GM12878 (cell line): ENCODE measurements at regions not wholly inside any gene's neighbourhood (a gene's known extent, or its start where the extent isn't known, plus 50 kb on each side); places are given as distances from the start of the nearest gene placed in this dataset.
"Not testable (repeated sequence)": the region's sequence is repeated elsewhere in the genome, so short reads cannot be mapped to it uniquely, and the experiment has no call there.

Experiments
- ATAC-seq: fragments of 200-7000 bp; cut with Tn5 transposase; 3 replicates; pipeline ENCODE4 v1.9.1; 2020; ENCODE audit warnings: mild to moderate bottlenecking, moderate library complexity
- BruUV-seq: library from RNA; stranded (reverse); fragments of 400-500 nt; replicated peaks from 2 replicates; lab custom pipeline; 2021; lab: Mats Ljungman, UMichigan
- CTCF ChIA-PET: fragments of 300-600 bp; sonication (Branson Sonifier 250); formaldehyde crosslinking; extraction: SDS; loops from one replicate; lab custom pipeline; 2021; ENCODE audit warnings: inconsistent platforms; lab: Yijun Ruan, JAX
- POLR2A ChIA-PET: fragments of 350-600 bp; formaldehyde crosslinking; extraction: SDS; loops from one replicate; lab custom pipeline; 2021; ENCODE audit warnings: inconsistent platforms; lab: Charles Lee
- RAD21 ChIA-PET: fragments of 300-600 bp; sonication (Branson Sonifier 250); formaldehyde crosslinking; loops from one replicate; lab custom pipeline; 2023; ENCODE audit warnings: antibody characterized with exemption; ENCODE audit not compliant: unreplicated experiment; lab: Charles Lee
- SMC1A ChIA-PET: fragments of 300-600 bp; sonication (Branson Sonifier 250); formaldehyde crosslinking; loops from one replicate; lab custom pipeline; 2023; ENCODE audit not compliant: unreplicated experiment, uncharacterized antibody; lab: Charles Lee
- DNase-seq: peaks from one replicate; pipeline ENCODE4 v3.0.0-alpha.2; 2011; ENCODE audit warnings: low read depth, low spot score
- FAIRE-seq: peaks from 3 replicates; lab custom pipeline; 2011; peaks lifted over from hg19 to GRCh38; lab: Jason Lieb, UNC
- H2AFZ ChIP-seq: 2 replicates; pipeline ENCODE4 v1.6.0; 2011; ENCODE audit warnings: low read depth, low read length, control low read depth; ENCODE audit not compliant: control insufficient read depth
- H3K27ac ChIP-seq: 2 replicates; pipeline ENCODE4 v1.5.1; 2011; ENCODE audit warnings: control low read depth; ENCODE audit not compliant: control insufficient read depth, insufficient read depth
- H3K27me3 ChIP-seq, 2 experiments: replicated peaks in 1 of 2; 2 replicates each; pipeline versions ENCODE4 v1.6.0 to v1.6.1; 2011; ENCODE audit warnings: low read length in 1 of 2; ENCODE audit not compliant: control insufficient read depth in 2 of 2, insufficient read depth in 2 of 2
- H3K36me3 ChIP-seq, 2 experiments: 2 replicates each; pipeline ENCODE4 v1.5.1; 2011; ENCODE audit warnings: low read length in 1 of 2; ENCODE audit not compliant: control insufficient read depth in 2 of 2, insufficient read depth in 2 of 2
- H3K4me1 ChIP-seq: 2 replicates; pipeline ENCODE4 v1.6.1; 2011; ENCODE audit warnings: mild to moderate bottlenecking, low read length, moderate library complexity, mixed read lengths; ENCODE audit not compliant: control insufficient read depth, insufficient read depth
- H3K4me2 ChIP-seq: 2 replicates; pipeline ENCODE4 v1.6.0; 2011; ENCODE audit warnings: control low read depth; ENCODE audit not compliant: control insufficient read depth, insufficient read depth
- H3K4me3 ChIP-seq: fragments of 200-600 bp; sonication (generic); 2 replicates; pipeline ENCODE4 v1.5.1; 2016
- H3K79me2 ChIP-seq: 2 replicates; pipeline ENCODE4 v1.6.0; 2011; ENCODE audit warnings: low read length; ENCODE audit not compliant: control insufficient read depth, insufficient read depth
- H3K9ac ChIP-seq: 2 replicates; pipeline ENCODE4 v1.8.0; 2011; ENCODE audit warnings: low read length, control low read depth, mixed read lengths; ENCODE audit not compliant: control insufficient read depth, insufficient read depth
- H3K9me3 ChIP-seq: replicated peaks from 3 replicates; pipeline ENCODE4 v1.5.1; 2011; ENCODE audit warnings: mild to moderate bottlenecking, low read length; ENCODE audit not compliant: control insufficient read depth, insufficient read depth
- H4K20me1 ChIP-seq: 2 replicates; pipeline ENCODE4 v1.6.0; 2011; ENCODE audit not compliant: control insufficient read depth, insufficient read depth
- RUNX3 ChIP-seq: IDR thresholded peaks from 2 replicates; pipeline ENCODE4 v1.6.1; 2012; ENCODE audit warnings: low read length, inconsistent platforms
- WGBS: methylation state at CpG from one replicate; pipeline ENCODE4 v1.1.6; 2016; ENCODE audit warnings: low lambda C conversion rate; ENCODE audit not compliant: insufficient replicate concordance, insufficient coverage; ENCODE audit errors: missing lambda C conversion rate; 5-methylcytosine and 5-hydroxymethylcytosine counted together
- in situ Hi-C: fragments of 300-500 bp; cut with MboI; formaldehyde crosslinking; loops from 9 replicates; pipeline ENCODE4 v1.14.3; 2018; ENCODE audit warnings: mixed read lengths
- intact Hi-C: fragments of 100-400 bp; cut with micrococcal nuclease; formaldehyde crosslinking; loops from one replicate; pipeline ENCODE4 v1.14.2; 2022; ENCODE audit not compliant: unreplicated experiment

- in situ Hi-C loops, H3K27ac ChIP-seq, intact Hi-C loops, H3K27me3 ChIP-seq, H3K4me2 ChIP-seq, H3K4me3 ChIP-seq, H4K20me1 ChIP-seq, BruUV-seq, CTCF ChIA-PET, H3K9me3 ChIP-seq, DNase-seq, H3K79me2 ChIP-seq, RAD21 ChIA-PET, POLR2A ChIA-PET, FAIRE-seq, H3K4me1 ChIP-seq, H3K36me3 ChIP-seq, ATAC-seq, H3K9ac ChIP-seq, H2AFZ ChIP-seq: not testable (repeated sequence)
- SMC1A ChIA-PET: interaction anchor here (0.9 kb wide), 1 partner anchor 25 kb away, joined by 3 read pairs; no protein-coding TSS in a partner anchor
- WGBS: 64% methylated on average over 3 of the region's 3 CpGs
Observed at GRCh38 chr6:147694556-147694955, 186.1 kb downstream of the SAMD5 start.

- POLR2A ChIA-PET: no interaction called here
- no peaks in the 10 kb centered on the region for H3K36me3 ChIP-seq
- CTCF ChIA-PET: no interaction called here
- H3K4me3 ChIP-seq: no peak overlapping the region
- intact Hi-C loops: no loop called here
- FAIRE-seq: no peak
- no peaks in the 10 kb centered on the region for H3K79me2 ChIP-seq
- no peak for DNase-seq
- RAD21 ChIA-PET: no interaction called here
- no peak overlapping the region for H3K4me2 ChIP-seq
- H3K4me1 ChIP-seq: no peaks in the 10 kb centered on the region
- no peak for ATAC-seq
- no peaks in the 10 kb centered on the region for H4K20me1 ChIP-seq
- H3K9me3 ChIP-seq: no peaks in the 10 kb centered on the region
- SMC1A ChIA-PET: no interaction called here
- H3K27ac ChIP-seq: no peak overlapping the region
- 0% methylated on average over 1 of the region's 1 CpG for WGBS
- TF ChIP-seq RUNX3: no peak
- TF ChIP-seq, all 136 proteins: peak for 0
- Histone ChIP-seq H2AFZ (no peak overlapping the region), H3K27me3 (no peaks in the 10 kb centered on the region), H3K9ac (no peak overlapping the region)
- no TSS peak for BruUV-seq
- in situ Hi-C loops: no loop called here
Observed at GRCh38 chr6:147695819-147696218, 187.3 kb downstream of the SAMD5 start.
